Glutamatergic neuron (in vitro differentiated cells): ENCODE measurements at regions not wholly inside any gene's neighbourhood (a gene's known extent, or its start where the extent isn't known, plus 50 kb on each side); places are given as distances from the start of the nearest gene placed in this dataset.

ENCODE experiments used
- DNase-seq: peaks from one replicate; pipeline ENCODE4 v3.0.0; 2022
- H3K27ac Mint-ChIP-seq: one replicate; pipeline ENCODE4 v1.8.0; 2020; ENCODE audit warnings: mild to moderate bottlenecking, mixed read lengths, inconsistent platforms; ENCODE audit not compliant: unreplicated experiment
- H3K27me3 Mint-ChIP-seq: one replicate; pipeline ENCODE4 v1.8.0; 2020; ENCODE audit warnings: mild to moderate bottlenecking, moderate library complexity, mixed read lengths, inconsistent platforms; ENCODE audit not compliant: unreplicated experiment
- H3K36me3 Mint-ChIP-seq: one replicate; pipeline ENCODE4 v1.8.0; 2020; ENCODE audit warnings: mild to moderate bottlenecking, mixed read lengths, inconsistent platforms; ENCODE audit not compliant: unreplicated experiment
- H3K4me1 Mint-ChIP-seq: one replicate; pipeline ENCODE4 v1.8.0; 2020; ENCODE audit warnings: mild to moderate bottlenecking, low read depth, mixed read lengths, inconsistent platforms; ENCODE audit not compliant: unreplicated experiment
- H3K4me3 Mint-ChIP-seq: one replicate; pipeline ENCODE4 v1.8.0; 2020; ENCODE audit warnings: mild to moderate bottlenecking, mixed read lengths, inconsistent platforms; ENCODE audit not compliant: unreplicated experiment
- H3K9me3 Mint-ChIP-seq: one replicate; pipeline ENCODE4 v1.8.0; 2020; ENCODE audit warnings: mild to moderate bottlenecking, moderate library complexity, mixed read lengths, inconsistent platforms; ENCODE audit not compliant: unreplicated experiment
- CTCF ChIP-seq: fragments of 200-600 bp; sonication (generic); IDR thresholded peaks from one replicate; pipeline ENCODE4 v1.5.0; 2021; ENCODE audit not compliant: partially characterized antibody, unreplicated experiment

DNA sequence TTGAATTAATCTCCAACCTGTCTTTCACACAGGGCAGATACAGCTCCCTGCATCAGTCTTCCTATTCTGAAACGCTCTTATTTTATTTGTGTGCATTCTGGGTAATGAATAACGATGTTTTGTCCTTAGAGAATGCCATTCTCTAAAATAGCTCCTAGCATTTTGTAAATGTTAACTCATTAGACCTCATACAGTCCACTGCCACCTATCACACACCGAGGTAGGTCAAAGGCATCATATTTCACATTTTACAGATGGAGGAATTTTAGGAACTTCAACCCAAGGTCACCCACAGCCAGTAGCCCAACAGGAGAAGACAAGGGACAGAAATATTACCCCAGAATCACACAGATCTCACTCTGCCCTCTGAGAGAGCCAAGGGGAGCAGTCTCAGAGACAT is 455.4 kb upstream of the GYPC start:
- no peaks in the 10 kb centered on the region for H3K36me3 Mint-ChIP-seq
- H3K9me3 Mint-ChIP-seq = peaks cover 2% of the 10 kb centered on the region
- peaks cover 1% of the 10 kb centered on the region for H3K27me3 Mint-ChIP-seq
- H3K27ac Mint-ChIP-seq = no peak overlapping the region
- H3K4me1 Mint-ChIP-seq = no peaks in the 10 kb centered on the region
- no peak overlapping the region for H3K4me3 Mint-ChIP-seq
- DNase-seq = no peak
- TF ChIP-seq CTCF = no peak

- H3K4me1 Mint-ChIP-seq = no peaks in the 10 kb centered on the region
Measured at GRCh38 chr2:126208266-126208665, 447.7 kb upstream of the GYPC start.

GRCh38 chr2:126212735-126213134 is 443.2 kb upstream of the GYPC start:
- no peak overlapping the region for H3K27ac Mint-ChIP-seq
- H3K36me3 Mint-ChIP-seq = no peaks in the 10 kb centered on the region
- H3K27me3 Mint-ChIP-seq = no peaks in the 10 kb centered on the region
- H3K4me1 Mint-ChIP-seq = no peaks in the 10 kb centered on the region
- DNase-seq = no peak
- no peaks in the 10 kb centered on the region for H3K9me3 Mint-ChIP-seq
- no peak for TF ChIP-seq CTCF
- no peak overlapping the region for H3K4me3 Mint-ChIP-seq

More at GRCh38 chr2:126208266-126208665, 447.7 kb upstream of the GYPC start:
- Mint-ChIP-seq H3K27me3 (peaks cover 2% of the 10 kb centered on the region), H3K4me3 (no peak overlapping the region), H3K27ac (no peak overlapping the region), H3K36me3 (no peaks in the 10 kb centered on the region), H3K9me3 (no peaks in the 10 kb centered on the region)
- DNase-seq = no peak
- TF ChIP-seq CTCF = no peak

DNA sequence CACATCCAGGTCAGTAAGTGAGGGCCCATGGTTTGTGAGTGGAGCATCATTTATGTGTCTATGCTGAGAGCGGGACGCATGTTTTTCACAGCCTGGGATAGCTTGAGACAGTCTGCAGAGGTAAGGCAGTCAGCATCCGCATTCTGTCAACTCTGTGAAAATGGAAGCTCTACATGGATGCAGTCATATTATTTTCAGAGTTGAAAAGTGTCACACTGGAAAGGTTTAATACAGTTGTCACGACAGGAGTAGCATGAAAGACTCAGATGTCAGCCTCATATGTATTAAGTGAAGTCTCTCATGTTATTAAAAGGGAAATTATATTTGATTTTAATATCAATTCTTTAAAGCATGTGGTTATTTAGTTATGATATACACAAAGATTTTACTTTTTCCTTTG is 436.9 kb upstream of the GYPC start:
- no peaks in the 10 kb centered on the region for H3K9me3 Mint-ChIP-seq
- H3K27ac Mint-ChIP-seq = no peak overlapping the region
- no peaks in the 10 kb centered on the region for H3K27me3 Mint-ChIP-seq
- DNase-seq = no peak
- no peaks in the 10 kb centered on the region for H3K4me1 Mint-ChIP-seq
- no peaks in the 10 kb centered on the region for H3K36me3 Mint-ChIP-seq
- TF ChIP-seq CTCF = no peak
- no peak overlapping the region for H3K4me3 Mint-ChIP-seq

DNA sequence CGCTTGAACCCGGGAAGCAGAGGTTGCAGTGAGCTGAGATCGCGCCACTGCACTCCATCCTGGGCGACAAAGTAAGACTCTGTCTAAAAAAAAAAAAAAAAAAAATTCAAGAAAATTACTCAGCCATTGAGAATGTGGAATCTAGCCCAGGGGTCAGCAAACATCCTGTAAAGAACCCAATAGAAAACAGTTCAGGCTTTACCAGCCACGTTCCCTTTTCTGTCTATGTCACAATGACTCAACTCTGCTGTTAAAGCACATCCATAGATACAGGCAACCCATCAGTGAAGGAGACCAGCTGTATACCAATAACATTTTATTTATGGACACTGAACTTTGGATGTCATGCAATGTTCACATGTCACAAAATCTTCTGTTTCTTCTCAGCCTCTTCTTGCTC is 435.6 kb upstream of the GYPC start:
- no peaks in the 10 kb centered on the region for H3K27me3 Mint-ChIP-seq
- TF ChIP-seq CTCF = no peak
- no peak for DNase-seq
- no peaks in the 10 kb centered on the region for H3K9me3 Mint-ChIP-seq
- no peaks in the 10 kb centered on the region for H3K36me3 Mint-ChIP-seq
- no peak overlapping the region for H3K27ac Mint-ChIP-seq
- H3K4me3 Mint-ChIP-seq = no peak overlapping the region
- H3K4me1 Mint-ChIP-seq = no peaks in the 10 kb centered on the region
